Stimulated activated CD4-positive, alpha-beta T cell treated with anti-CD3 and anti-CD28 coated beads, TNF-alpha, amount 100 ng/mL, for 24 hours (primary cell): ENCODE measurements at regions not wholly inside any gene's neighbourhood (a gene's known extent, or its start where the extent isn't known, plus 50 kb on each side); places are given as distances from the start of the nearest gene placed in this dataset.

Experiments
- DNase-seq, 3 experiments: peaks; one replicate each; pipeline ENCODE4 v3.0.0-alpha.2; 2020; ENCODE audit warnings: low read depth in 3 of 3

- no peak for DNase-seq
Measured at GRCh38 chr1:232477728-232478127, 152.2 kb downstream of the SIPA1L2 start.

DNA sequence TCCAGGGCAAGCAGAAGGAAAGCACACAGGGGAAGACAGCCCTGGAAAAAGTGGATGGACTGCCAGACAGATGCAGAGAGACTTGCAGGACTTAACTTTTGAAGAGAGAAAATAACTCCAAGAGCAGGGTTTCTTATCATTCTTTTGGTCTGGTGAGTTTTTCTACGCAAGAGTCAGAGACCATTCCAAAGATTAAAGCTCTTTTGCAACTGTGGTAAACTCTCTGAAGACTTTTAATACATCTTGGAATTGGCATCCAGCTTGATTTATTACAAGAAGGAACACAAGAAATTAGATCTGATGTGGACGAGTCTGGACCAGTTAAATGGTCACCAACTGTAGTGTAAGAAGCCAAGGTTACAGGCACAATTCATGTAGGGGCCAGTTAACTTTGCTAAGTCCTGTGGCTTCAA, 153.4 kb downstream of the SIPA1L2 start:
- no peak for DNase-seq

GRCh38 chr1:232474826-232475225, 155.1 kb downstream of the SIPA1L2 start:
- no peak for DNase-seq

GRCh38 chr1:232473900-232474299, 156.0 kb downstream of the SIPA1L2 start:
- no peak for DNase-seq

GRCh38 chr1:232473324-232473723, 156.6 kb downstream of the SIPA1L2 start:
- DNase-seq = no peak

DNA sequence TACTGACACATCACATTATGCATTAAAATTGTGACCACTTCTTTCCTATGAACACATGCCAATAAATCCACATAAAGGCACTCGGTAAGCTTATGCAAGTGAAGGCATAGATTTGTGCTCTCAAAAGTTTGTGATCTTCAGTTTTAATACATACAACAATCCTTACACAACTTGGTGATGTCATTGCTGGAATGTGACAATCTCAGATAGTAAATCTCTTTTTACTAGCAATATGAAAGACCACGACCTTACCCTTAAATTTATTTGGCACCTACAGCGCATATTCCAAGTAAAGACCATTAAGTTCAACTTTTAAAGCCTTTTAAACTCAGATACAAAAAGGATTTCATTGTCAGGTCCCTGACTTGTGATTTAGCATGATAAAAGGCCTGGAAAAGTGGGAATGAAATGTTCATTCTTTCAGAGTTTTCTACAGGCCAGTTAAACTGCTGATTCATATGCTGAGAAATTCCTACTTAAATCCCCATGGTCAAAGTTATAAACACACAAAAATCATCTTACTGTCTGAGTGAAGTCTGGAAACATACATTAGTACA, 157.4 kb downstream of the SIPA1L2 start:
- no peak for DNase-seq

DNA sequence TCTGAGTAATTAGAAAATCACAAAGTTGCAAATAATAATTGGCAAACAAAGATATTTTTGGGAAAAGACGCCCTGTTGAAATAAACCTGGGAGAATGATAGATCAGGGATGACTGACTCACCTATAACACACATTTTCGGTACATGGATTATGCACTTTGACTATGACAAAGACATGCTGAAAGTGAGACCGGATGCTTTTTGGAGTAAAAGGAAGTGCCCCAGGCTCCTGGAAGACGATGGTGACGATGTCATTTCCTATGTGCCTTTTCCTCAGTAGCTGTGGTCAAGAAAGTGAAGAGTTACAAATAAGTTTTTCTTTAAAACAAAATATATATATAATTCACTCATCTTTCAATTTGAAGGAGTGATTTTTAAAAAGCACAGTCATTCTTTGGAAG, 158.7 kb downstream of the SIPA1L2 start:
- DNase-seq = no peak

DNA sequence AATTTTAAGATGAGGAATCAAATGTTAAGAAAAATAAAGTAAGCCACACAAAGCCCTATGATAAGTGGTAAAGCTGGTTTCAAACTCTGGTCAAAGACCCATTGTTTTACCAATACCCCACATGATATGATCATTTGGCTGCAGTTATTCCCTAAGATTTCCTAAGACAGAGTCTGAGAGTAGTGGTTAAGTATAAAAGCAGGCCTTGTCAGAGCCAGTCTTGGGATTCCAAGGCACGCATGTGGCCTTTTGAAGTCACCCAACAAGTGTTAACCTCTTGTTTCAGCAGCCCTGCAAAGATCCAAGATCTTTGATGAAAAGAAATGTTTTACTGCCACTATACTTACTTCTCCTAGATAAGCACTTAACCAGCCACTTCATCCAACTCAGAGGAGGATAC, 159.2 kb downstream of the SIPA1L2 start:
- no peak for DNase-seq

- DNase-seq = no peak
Measured at GRCh38 chr1:232468249-232468648, 161.7 kb downstream of the SIPA1L2 start.

DNA sequence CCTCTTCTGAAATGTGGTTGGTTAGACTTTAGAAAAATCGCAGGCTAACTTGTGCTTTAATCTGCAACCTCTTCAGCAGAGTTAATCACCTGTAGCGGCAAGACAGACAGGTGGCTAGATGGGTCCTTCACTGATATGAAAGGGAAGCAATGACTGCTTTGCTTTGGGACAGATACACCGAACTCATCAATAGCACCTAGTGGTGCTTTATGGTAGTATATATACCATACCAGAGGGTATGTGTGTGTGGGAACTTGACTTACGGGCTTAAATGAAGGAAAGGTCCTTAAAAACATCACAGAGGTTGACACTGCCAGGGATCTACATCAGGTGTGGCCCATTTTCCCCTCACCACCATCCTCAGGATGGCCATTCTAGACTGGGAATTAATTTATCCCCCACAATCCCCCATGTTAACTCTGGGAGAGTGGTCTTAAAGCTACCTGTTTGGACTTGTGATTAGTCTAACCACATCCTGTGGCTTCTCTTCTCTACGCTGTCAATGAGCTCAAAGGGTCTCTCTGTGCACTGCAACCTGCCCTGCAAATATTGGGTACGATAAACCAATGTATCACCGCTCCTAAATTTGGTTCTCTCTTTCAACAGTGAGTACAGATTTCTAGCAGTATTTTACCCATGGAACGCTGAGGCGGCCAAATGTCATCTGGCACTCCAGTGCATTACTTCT, 162.7 kb downstream of the SIPA1L2 start:
- no peak for DNase-seq

- no peak for DNase-seq
Measured at GRCh38 chr1:232464325-232464724, 165.6 kb downstream of the SIPA1L2 start.

DNA sequence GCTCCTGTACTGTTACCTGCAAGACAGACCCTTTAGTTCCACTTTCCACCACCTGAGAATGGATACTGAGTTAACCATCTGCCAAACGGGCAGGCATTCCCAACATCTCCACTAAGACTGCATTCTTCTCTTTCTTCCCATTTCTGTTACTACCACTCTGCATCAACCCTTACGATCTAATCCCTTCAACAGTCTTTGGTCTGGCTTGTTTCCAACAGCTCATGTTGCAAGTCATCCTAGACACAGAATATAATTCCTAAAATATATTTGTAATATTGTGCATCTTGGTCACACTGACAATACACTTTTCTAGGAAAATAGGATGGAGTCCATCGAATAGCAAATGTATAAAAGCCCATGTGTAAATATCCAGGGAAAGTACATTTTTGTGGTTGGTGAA, 166.7 kb downstream of the SIPA1L2 start:
- DNase-seq = no peak

- no peak for DNase-seq
Measured at GRCh38 chr1:232462213-232462612, 167.7 kb downstream of the SIPA1L2 start.

DNA sequence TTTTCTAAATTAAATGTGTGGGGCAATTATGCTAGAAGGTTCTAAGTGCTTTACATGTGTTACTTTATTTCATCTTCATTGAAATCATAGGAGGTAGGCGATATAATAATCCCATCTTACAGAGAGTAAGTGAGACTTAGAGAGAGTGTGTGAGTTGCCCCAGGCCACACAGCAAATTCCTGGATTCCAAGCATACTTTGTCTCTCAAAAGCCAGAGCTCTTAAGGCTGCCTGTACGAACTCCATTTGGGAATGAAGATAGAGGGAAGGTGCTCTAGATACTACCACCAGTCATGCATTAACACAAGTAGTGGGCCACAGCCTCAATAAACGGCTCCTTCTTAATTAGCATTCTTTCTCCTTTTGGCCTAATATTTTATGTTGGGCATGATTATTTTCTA, 170.1 kb downstream of the SIPA1L2 start:
- DNase-seq = no peak

GRCh38 chr1:232459087-232459486, 170.8 kb downstream of the SIPA1L2 start:
- no peak for DNase-seq

- no peak for DNase-seq
Measured at GRCh38 chr1:232457595-232457994, 172.3 kb downstream of the SIPA1L2 start.

DNA sequence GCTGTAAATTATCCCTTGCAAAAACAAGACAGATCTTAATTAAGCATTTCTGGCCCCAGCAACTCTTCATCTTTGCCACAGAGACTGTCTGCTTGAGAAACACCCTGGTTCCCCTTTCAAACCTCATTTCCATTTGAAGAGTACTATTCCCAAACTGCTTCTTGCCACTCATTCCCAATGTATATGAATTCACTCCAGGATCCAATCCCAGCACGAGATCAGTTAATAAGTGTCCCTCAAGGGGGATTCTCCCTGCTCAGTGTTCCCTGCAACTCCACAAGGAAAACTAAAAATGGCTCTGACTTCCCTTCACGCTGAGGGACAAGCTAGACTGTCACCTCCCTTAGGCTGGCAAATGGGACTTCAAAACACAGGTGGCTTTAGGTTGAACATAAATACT, 173.2 kb downstream of the SIPA1L2 start:
- DNase-seq = no peak

GRCh38 chr1:232454227-232454886, 175.6 kb downstream of the SIPA1L2 start:
- no peak for DNase-seq

DNA sequence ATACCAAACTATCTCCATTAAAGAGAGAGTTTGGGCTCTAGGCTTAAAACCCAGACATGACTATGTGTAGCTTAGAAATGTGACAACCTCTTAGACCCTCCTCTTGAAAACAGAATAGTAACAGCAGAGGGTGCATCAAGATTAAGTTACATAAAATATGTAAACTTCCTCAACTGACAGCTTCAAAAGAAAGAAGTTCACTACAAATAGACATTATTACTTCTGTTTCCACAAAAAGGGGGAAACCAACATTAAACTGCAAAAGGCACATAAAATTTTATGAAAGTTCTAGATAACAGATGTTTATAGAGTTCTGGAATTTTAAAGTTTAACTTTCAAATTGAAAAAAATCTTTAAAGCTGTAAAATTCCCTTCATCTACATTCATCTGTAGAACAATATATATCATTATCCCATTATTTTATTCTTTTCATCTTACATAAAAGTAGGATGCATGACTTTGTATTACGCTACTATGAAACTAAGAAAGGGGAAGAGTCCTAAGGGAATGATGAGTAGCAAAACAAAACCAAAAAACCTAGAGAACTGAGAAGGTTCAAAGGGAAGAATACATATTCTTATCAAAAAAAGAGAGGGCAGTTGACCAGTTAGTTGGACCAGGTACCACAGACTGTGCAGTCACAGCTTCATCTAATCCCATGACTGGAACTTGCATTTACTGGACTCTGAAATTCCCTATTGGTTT, 177.0 kb downstream of the SIPA1L2 start:
- no peak for DNase-seq

DNA sequence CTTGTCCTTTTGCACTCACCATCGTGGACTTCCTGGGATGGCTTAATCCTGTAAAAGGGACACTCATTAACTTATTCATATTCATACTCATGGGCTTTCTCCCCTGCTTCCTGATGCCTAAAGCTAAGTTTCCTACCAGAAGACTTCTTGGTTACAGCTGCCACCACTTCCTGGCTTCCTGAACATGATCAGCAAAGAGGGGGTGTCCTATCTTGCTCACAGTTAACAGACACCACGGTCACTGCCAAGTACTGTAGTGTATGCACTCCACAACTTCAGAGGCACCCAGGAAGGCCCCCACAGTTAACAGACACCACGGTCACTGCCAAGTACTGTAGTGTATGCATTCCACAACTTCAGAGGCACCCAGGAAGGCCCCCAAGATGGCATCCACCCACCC, 177.8 kb downstream of the SIPA1L2 start:
- no peak for DNase-seq

DNA sequence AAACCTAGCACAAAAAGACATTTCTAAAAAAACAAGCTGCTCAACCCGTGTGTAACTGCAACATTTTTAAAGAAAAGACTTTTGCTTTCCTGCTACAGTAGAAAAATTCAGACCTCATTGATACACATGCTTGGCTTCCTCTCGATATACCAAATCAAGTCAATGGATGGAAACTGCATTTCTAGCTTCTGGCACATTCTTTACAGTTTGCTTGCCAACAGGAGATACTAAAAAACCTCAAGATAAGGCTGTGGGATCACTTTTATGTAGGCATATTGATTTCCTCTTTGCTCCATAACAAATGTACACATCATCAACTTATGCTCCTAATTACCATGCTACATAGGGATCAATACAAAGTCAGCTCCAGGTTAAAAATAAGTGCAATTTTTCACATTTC, 178.4 kb downstream of the SIPA1L2 start:
- no peak for DNase-seq

DNA sequence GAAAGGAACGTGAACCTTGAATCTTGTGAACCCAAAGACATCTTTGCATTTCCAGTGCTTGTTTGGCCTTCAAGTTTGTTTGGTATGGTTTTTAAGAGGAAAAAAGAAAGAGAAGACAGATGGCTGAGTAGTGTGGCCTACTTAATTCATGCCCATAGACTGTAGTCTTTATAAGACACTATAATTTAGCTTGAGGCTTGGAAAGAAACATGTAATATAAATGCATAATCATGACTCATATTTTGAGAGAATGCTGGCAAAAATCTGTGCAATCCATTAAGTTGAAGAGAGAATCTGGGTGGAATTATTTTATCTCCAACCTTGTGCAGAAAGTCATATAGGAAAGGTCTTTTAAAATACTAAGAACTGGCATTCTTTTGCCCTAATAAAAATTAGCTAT, 179.3 kb downstream of the SIPA1L2 start:
- no peak for DNase-seq

- DNase-seq = no peak
Measured at GRCh38 chr1:232447125-232447524, 182.8 kb downstream of the SIPA1L2 start.
